Adrenal gland (tissue), 5 donors: ENCODE measurements at regions not wholly inside any gene's neighbourhood (a gene's known extent, or its start where the extent isn't known, plus 50 kb on each side); places are given as distances from the start of the nearest gene placed in this dataset.

Experiments
- CTCF ChIP-seq, 6 experiments: fragments of 450-650 bp in 4 of 6; fragments of 200-600 bp in 2 of 6; sonication (generic) in 1 of 6; IDR thresholded peaks; 1 replicate in 5 of 6; 2 replicates in 1 of 6; pipeline versions ENCODE4 v1.5.1 to v1.8.0; 2016 to 2021; ENCODE audit warnings: antibody characterized with exemption in 6 of 6, mild to moderate bottlenecking in 2 of 6, moderate library complexity in 1 of 6
- POLR2A ChIP-seq, 2 donors: fragments of 450-650 bp; IDR thresholded peaks; one replicate each; pipeline ENCODE4 v1.6.1; 2017; ENCODE audit warnings: antibody characterized with exemption in 2 of 2, mild to moderate bottlenecking in 2 of 2, moderate library complexity in 1 of 2
- donor health status: DM: no; HTN: no; CAD: no.

GRCh38 chr9:87223392-87224246, 274.0 kb upstream of the DAPK1 start:
- TF ChIP-seq POLR2A (IDR thresholded peaks at IDR 0.05) = no peak
- TF ChIP-seq CTCF (IDR thresholded peaks at IDR 0.05) = no peak
